Effector CD8-positive, alpha-beta T cell (primary cell): ENCODE measurements at regions not wholly inside any gene's neighbourhood (a gene's known extent, or its start where the extent isn't known, plus 50 kb on each side); places are given as distances from the start of the nearest gene placed in this dataset.
A peak's percentile ranks its signal among the peaks of the same experiment; 100 is the strongest.
"Not testable (repeated sequence)": the region's sequence is repeated elsewhere in the genome, so short reads cannot be mapped to it uniquely, and the experiment has no call there.

Experiments used
- DNase-seq: peaks from one replicate; lab custom pipeline; 2025; lab: John Stamatoyannopoulos, UW

DNA sequence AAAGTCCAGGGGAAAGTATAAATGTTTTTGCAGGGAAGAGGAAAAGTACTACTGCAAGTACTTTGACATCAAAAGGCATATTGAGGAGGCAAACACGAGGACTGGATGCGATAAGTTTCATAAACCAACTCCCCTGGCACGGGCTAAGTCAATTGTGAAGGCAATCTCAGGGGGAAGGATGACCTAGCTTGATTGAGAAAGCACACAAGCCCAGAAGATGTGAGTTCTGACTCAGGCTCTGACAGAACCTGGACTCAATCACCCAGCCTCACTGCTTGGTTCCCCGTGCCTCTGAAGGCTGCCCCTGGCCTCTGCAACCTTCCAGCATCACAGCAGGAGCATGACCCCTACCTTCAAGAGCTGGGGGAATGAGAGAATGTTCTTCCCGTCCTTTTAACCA lies 93.2 kb upstream of the ZNF438 start:
- DNase-seq: no peak

DNA sequence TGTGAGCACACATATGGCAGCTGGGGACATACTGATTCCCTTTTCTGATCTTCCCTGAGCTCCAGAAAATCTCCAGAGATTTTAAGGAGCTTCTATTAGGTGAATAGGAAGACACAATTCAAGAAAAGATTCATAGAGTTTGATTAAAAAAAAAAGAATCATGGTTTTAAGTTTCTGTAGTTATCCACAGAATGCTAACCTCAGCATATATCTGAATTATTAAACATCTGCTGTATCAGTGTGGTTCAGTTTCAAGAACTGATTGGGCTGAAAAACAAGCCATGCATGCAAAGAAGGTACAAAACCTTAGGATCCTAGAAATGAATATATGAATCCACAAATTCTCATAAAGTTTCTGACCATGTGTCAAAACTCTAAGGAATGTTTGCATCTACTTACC lies 94.1 kb upstream of the ZNF438 start:
- DNase-seq: no peak

DNA sequence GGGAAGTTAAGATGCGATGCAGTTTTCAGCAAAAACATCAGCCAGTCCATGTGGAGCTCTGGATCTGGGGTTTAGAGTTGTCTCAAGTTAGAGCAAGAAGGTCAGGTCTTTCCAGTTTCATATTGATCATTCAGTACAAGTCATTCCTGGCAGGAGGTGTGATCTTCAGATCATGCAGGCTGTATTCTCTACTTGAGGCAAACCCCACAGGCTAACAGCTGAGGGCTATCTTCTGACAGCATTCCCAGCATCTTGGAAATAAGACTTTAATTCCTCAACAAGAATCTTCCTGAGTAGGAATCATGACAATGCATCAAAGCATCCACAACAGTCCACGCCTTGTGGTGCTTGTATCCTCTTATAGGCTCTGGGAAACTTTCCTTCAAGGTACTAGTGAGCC lies 94.9 kb upstream of the ZNF438 start:
- DNase-seq: no peak

DNA sequence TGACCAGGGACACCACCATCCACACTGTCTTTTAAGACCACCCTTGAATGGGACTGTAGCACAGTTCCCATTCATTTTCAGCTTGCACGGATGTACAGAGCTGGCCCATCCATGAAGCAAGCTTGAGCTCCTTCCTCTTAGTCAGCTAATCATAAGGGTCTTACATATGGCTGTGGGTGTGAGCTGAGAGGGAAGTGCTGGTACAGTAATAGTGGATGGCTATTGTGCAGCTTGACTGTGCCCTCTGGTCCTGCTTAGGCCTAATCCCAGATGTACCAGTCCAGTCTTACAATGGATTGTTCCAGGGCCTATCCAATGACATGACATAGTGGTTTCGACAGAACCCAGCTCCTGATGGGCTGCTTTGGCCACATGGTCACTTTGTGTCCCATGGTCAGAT lies 96.9 kb upstream of the ZNF438 start:
- no peak for DNase-seq

DNA sequence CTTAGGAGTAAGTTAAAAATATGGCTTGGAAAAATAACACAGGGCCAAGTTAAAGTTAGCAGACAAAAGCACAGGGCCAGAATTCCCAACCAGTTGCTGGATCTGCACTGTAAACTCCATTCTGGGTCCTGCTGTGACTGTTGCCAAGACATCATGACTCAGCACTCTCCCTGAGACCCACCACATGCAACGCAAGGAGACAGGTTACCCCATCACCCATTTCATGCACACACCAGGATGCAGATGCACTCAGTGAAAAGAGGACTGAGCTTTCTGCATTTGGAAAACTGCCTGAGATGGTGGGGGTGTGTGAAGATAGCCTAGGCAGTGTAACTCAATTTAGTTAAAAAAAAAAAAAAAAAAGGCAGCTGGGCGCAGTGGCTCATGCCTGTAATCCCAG lies 97.6 kb upstream of the ZNF438 start:
- no peak for DNase-seq

DNA sequence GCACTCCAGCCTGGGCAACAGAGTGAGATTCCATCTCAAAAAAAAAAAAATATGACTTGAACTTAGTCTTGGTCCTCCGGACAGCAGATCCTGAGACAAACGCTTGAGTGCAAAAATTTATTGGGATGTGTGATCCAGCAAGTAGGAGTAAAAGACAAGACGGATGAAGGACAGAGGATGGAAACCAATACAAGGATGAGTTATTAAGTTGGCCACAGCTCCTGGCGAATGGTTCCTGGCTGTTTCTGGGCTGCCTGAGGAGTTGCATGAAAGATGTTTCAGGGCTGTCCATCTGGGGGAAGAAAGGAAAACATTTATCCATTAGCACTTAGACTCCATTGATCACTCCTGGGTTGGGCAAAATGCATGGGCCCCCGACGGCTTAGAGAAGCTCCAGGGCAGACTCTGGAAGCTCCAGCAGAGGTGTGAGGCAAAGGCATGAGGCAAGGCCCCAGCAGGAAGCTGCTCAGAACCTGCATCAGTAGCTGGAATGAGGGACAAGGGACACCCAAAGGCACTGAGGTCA lies 98.3 kb upstream of the ZNF438 start:
- no peak for DNase-seq

DNA sequence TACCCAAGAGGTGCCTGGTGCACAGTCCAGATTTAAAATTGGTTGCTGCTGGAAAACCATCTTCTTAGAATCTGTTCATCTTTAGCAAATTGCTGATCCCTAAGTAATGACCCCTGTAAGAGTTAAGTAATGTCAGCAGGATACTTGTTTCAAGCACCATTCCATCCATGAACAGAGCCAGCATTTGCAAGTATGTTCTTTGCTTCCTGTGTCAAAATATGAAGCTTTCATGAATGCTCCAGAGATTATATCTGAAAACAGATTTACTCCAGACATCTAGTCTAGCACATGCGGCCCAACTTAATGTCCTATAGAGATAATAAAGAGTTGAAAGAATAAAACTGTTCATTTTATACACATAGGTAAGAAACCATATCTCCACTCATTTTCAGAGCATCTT lies 98.7 kb upstream of the ZNF438 start:
- no peak for DNase-seq

DNA sequence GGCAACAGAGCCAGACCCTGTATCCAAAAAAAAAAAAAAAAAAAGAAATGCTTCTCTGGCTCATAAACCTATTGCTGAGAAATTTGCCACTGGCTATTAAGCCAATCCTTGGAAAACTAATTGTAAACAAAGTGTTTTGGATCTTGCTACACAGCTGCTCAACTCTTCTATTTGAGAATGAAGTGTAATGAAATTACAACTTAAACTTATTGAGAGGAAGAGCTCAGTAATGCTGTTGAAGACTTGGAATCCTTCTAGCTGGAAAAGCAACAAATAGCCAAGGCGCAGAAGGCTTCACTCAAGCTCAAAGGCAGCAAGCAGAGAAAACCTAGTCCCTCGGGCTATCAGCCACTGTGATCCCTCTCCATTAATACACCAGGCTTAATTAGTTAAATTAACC lies 99.6 kb upstream of the ZNF438 start:
- DNase-seq: no peak

DNA sequence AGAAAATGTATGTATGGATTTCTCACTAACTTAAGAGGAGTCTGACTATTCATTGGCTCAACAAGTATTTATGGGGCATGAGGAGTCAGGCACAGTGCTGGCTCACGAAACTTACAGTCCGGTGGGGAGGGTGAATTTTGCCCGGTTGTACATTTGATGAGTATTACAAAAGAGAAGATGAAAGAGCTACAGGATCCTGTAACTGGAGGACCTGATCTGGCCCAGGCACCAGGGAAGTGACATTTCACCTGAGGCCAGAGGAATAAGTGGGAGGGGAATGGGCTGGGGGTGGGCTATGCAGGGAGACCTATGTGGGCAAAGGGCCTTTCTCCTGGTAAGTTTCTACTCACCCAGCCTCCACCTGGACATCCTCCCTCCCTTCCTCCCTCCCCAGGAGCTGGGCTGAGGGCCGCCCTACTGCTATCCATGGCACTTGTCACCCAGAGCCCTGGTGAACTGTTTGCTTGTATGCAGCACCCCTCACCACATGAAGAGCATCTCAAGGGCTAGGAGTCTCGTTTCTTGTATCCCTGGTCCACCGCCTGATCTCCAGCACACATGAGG lies 101.1 kb upstream of the ZNF438 start:
- DNase-seq: no peak

DNA sequence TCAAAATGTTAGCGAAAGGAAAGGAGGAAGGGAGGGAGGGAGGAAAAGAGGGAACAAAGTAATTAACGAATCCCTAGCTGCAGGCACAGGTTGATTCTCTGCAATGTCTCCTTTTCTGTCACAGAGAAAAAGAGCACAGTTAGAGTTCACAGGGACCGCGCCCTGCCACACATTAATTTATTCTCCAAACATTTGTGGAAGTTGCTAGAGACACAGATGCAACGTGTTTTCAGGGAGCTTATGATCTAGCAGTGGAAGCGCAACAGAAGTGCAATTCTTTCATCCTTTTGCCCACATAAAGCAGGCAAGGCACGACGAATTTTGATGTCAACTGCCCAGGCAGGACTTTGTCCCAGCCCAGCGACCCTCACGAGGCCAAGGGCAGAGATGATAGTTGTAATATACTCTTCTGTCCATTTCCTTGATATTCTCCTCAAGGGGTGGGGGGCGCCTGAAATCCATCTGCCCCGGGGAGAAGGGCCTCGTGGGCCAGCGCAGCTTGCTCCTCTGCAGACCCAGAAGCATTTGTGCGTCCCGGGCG lies 101.7 kb upstream of the ZNF438 start:
- DNase-seq: no peak

DNA sequence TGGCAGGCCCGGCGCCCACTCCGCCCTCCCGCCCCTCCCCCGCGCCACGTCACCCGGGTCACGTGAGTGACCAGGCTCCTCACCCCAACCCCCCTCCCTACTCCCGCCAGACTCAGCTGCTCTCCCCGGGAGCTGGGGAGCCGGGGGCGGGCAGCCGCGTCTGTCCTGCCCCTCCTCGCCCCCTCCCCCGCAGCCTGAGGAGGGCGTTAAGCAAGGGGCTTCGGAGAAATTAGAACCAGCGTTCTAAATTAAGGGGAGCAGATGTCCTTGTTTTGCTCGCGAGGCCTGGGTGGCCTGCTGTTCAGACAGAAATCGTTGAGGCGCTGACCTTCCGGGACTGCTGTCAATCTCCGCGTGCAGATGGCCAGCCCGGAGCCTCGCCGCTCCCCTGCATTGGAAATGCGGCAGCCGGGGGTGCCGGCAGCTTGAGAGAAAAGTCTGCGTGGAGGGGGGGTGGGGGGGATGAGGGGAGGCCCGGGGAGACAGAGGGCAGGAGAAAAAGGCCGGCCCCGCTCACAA lies 102.2 kb upstream of the ZNF438 start:
- peak; percentile 53 for DNase-seq

DNA sequence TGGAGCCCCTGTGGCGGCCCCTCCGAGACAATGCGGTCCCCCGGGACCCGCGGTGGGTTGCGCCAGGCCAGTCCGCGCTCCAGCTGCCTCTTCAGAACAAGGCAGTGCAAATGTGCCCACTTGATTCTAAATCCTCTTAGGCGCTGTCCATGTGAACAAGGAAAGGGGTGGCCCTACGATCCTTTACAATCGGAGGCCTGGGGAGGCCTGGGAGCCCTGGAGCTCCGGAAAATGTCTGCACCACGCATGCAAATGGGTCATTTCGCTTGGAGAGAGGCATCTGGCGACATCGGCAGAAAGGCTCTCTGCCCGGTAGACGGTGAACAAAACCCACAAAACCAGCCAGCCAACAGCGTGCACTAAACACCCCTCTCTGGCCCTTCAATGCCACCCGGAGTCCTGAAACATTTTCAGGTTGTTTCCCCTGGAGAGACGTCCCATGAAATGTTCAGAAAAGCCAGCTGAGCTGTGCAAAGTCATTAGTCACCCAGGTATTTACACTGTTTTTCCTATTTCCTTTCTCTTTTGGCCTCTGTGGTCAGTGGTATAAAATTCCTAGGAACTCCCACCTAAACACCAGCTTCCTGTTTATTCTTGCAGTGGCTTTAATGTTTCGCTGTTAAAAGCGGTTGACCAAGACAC lies 102.8 kb upstream of the ZNF438 start:
- DNase-seq: no peak

DNA sequence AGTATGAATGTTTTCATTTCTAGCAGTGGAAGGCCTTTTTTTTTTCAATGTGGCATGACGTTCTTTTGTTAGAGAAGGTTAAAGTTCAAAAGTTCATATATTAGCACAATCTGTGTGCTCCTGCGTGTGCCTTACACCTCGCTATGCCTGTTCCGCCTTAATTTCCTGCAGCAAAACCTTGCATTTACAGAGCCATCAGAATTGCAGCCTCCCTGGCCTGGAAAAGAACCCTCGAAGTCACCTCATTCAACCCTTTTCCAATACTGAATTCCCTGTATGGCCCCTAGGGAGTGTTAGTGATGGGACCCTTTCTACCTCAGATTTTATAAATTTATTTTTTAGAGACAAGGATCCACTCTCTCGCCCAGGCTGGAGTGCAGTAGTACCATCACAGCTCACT lies 103.5 kb upstream of the ZNF438 start:
- no peak for DNase-seq

DNA sequence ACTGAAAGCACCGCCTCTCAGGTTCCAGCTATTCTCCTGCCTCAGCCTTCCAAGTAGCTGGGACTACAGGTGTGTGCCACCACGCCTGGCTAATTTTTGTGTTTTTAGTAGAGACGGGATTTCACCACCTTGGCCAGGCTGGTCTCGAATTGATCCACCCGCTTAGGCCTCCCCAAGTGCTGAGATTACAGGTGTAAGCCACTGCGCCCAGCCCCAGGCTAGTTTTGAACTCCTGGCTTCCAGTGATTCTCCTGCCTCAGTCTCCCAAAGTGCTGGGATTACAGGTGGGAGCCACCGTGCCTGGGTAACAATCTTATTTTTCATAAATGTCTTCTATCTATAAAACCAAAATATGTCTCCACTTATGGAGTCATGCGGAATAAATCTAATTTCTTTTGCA lies 104.1 kb upstream of the ZNF438 start:
- not testable (repeated sequence) for DNase-seq

DNA sequence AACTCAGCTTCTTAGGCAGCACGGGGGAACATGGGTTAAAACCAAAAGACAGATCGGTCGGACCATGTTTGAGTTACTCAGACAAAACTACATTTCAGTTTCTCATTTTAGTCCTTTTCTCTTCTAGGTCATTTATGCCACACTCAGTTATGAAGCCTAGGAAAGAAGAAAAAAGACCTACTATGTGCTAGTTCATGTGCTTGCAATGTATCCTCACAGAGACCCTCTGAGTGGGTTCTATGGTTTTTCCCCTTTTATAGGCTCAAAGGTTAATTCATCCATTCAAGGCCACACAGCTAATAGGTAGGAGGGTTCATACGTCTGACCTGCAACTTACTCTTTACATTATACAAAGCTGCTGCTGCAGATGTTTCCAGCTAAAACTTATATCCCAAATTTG lies 104.7 kb upstream of the ZNF438 start:
- DNase-seq: no peak

DNA sequence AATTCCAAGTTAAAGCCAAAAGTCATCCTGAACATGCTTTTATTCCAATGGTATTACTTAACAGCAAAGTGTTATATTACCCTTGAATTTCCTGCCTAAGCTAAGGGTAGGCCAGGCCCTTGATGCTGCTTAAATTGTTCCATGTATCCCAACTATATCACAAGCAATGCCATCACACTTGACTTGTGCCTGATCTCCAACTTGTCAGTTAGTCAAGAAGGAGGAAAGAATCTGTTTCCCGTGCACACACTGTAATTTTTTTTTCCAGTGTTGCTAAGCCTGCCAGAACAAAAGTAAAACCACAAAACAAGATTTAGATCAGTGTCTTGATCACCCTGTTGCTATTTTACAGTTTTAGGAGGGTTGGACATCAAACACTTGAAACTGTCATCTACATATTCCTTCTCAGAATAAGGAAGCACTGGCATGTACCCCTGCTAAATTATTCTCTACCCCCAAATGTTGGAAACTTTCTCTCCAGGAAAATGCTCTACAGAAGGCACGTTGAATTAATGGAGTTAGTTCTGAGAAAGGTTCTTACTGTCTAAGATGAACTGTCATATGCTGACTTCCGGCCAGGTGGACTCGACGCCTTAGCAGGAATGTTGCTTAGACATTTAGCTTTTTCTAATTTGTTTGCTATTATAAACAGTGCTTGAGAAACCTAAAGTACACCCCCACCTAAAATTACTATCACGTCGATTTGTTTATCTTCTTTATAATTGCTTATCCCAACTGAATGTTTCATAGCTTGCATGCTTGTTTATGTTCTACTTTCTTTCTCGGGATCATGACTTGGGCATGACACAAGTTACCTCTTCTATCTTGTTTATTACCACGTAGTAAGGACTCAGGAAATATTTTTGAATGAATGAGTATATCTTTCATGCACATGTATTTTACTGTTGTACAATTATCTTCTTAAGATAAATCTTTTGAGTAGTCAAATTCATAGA lies 105.5 kb upstream of the ZNF438 start:
- no peak for DNase-seq

DNA sequence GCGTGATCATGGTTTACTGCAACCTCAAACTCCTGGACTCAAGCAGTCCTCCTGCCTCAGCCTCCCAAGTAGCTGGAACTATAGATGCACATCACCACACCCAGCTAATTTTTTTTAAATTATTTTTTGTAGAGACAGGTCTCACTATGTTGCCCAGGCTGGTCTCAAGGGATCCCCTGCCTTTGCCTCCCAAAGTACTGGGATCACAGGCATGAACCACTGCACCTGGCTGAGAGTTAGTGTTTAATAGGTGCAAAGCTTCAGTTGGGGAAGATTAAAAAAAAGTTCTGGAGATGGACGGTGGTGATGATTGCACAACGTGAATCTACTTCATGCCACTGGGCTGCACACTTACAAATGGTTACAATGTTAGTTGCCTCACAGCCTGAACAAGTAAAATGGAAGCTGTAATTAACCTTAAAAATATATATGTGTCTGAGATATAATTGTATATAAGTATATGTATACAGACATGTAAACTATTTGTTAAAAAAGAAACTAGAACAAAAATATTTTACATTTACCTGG lies 106.4 kb upstream of the ZNF438 start:
- DNase-seq: no peak

DNA sequence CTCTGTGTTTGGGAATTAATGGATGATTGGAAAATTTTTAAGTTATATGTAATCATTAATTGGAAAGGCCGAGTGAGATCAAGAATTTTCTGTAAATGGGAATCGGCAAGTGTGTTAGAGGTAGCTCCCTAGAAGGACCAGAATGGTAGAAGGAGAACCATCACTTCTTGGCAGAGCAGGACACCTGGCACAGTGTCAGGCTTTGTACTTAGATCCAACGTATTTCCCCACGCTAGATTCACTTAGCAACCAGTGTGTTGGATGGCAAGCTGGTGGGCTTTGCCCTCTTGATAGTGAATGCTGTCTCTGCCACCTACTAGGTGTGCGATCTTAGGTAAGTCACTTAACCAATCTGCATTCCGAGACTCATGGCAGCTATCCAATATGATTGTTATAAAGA lies 107.8 kb upstream of the ZNF438 start:
- no peak for DNase-seq

DNA sequence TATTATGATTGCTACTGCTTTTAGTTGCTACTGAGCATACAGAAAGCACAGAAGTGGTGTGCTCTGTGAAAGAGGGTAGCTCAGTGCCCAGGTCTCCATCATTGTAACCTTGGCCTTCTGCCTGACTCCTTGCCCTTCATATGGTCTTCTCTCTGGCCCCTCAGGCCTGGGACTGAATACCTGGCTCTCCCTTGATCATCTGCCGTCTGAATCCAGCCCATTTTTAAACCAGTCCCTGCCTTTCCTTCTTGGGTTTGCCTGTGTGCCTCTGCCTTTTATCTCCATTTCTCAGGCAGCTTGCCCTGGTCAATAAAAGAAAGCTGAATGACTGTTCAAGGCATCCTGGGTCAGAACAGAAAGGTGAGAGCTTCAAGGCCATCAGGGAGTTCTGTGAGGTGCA lies 109.1 kb upstream of the ZNF438 start:
- DNase-seq: no peak

DNA sequence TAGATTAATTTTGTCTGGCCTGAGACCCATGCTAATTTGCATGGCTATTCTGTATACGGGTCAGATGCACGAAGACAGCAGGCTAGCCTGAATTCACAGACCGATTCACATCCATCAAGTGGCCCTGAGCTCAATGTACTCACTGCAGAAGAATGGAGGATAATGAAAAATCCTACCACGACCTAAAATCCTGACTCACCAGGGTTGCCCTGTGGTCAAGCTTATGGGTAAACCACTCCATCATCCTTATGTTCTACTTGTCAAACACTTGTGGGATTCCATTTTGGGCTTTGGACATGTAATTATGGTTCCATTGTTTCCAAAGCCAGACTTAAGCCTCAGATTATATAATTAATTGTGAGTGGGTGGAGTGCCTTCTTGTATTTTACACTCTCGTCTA lies 110.4 kb upstream of the ZNF438 start:
- DNase-seq: no peak

DNA sequence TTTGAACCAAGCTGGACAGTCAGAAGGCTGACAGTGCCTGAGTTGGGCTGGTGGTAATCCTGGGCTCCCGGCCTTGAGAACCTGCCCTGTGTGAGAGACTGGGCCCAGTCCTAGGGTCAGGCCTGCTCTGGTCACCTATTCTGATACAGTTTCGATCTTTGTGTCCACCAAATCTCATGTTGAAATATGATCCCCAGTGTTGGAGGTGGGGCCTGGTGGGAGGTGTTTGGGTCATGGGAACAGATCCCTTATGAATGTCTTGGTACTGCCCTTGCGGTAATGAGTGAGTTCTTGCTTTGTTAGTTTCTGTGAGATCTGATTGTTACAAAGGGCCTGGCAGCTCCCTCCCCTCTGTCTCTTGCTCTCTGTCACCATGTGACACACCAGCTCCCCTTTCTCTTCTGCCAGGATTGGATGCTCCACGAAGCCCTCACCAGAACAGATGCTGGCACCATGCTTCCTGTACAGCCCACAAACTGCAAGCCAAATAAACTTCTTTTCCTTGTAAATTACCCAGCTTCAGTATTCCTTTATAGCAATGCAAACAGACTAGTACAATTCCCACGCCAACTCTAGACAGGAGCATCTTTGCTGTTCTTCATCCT lies 111.8 kb upstream of the ZNF438 start:
- DNase-seq: no peak

DNA sequence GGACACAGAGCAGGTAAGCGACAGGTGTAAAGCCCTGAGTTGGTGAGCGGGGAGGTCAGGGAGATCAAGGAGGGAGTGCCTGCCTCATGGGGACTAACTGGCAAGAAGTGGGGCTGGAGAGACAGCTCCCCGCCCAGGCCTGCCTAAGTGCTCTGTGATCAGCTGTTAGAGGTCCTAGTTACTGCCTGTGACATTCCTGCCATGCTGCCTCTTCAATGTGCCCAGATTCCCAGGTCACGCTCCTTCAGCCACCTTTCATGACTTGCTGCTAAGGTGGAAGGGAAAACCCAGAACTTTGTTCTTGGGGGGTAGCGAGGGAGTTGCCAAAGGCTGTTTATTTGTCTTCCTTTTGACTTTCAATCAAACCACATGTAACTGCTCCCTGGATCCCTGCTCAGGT lies 114.3 kb upstream of the ZNF438 start:
- no peak for DNase-seq
